Kidney capillary endothelial cell (primary cell): ENCODE measurements at regions not wholly inside any gene's neighbourhood (a gene's known extent, or its start where the extent isn't known, plus 50 kb on each side); places are given as distances from the start of the nearest gene placed in this dataset.

ENCODE experiments used
- DNase-seq: peaks from one replicate; pipeline ENCODE4 v3.0.0-alpha.2; 2018; ENCODE audit warnings: low spot score

- DNase-seq = no peak
Measured at GRCh38 chr18:45266023-45266422, 349.3 kb upstream of the SLC14A2 start.

GRCh38 chr18:45267622-45268021 is 347.7 kb upstream of the SLC14A2 start:
- no peak for DNase-seq

GRCh38 chr18:45268583-45268982 is 346.7 kb upstream of the SLC14A2 start:
- no peak for DNase-seq

GRCh38 chr18:45270289-45270771 is 344.9 kb upstream of the SLC14A2 start:
- no peak for DNase-seq

GRCh38 chr18:45274026-45274425 is 341.2 kb upstream of the SLC14A2 start:
- no peak for DNase-seq

GRCh38 chr18:45275367-45276113 is 339.7 kb upstream of the SLC14A2 start:
- peak; percentile 7 for DNase-seq

GRCh38 chr18:45276878-45277277 is 338.4 kb upstream of the SLC14A2 start:
- no peak for DNase-seq

- no peak for DNase-seq
Measured at GRCh38 chr18:45277908-45278307, 337.4 kb upstream of the SLC14A2 start.

- no peak for DNase-seq
Measured at GRCh38 chr18:45280481-45281276, 334.6 kb upstream of the SLC14A2 start.

- DNase-seq = no peak
Measured at GRCh38 chr18:45282101-45282812, 333.0 kb upstream of the SLC14A2 start.

GRCh38 chr18:45284174-45284573 is 331.1 kb upstream of the SLC14A2 start:
- no peak for DNase-seq

- DNase-seq = no peak
Measured at GRCh38 chr18:45284851-45285250, 330.4 kb upstream of the SLC14A2 start.

- no peak for DNase-seq
Measured at GRCh38 chr18:45285251-45285650, 330.0 kb upstream of the SLC14A2 start.

GRCh38 chr18:45286431-45286830 is 328.8 kb upstream of the SLC14A2 start:
- DNase-seq = no peak

GRCh38 chr18:45287531-45287930 is 327.7 kb upstream of the SLC14A2 start:
- no peak for DNase-seq

GRCh38 chr18:45290364-45290763 is 324.9 kb upstream of the SLC14A2 start:
- no peak for DNase-seq

GRCh38 chr18:45291621-45292615 is 323.4 kb upstream of the SLC14A2 start:
- DNase-seq = no peak

- no peak for DNase-seq
Measured at GRCh38 chr18:45295388-45295787, 319.9 kb upstream of the SLC14A2 start.

- DNase-seq = no peak
Measured at GRCh38 chr18:45298986-45299385, 316.3 kb upstream of the SLC14A2 start.

GRCh38 chr18:45303026-45303425 is 312.2 kb upstream of the SLC14A2 start:
- DNase-seq = no peak

GRCh38 chr18:45304558-45304957 is 310.7 kb upstream of the SLC14A2 start:
- no peak for DNase-seq
